Activated gamma-delta T cell treated with Interleukin-2 at 50 U/mL for 16 hours (primary cell): ENCODE measurements at regions not wholly inside any gene's neighbourhood (a gene's known extent, or its start where the extent isn't known, plus 50 kb on each side); places are given as distances from the start of the nearest gene placed in this dataset.
"Not testable (repeated sequence)": the region's sequence is repeated elsewhere in the genome, so short reads cannot be mapped to it uniquely, and the experiment has no call there.

ENCODE experiments used
- DNase-seq: peaks from one replicate; pipeline ENCODE4 v3.0.0-alpha.2; 2020

DNA sequence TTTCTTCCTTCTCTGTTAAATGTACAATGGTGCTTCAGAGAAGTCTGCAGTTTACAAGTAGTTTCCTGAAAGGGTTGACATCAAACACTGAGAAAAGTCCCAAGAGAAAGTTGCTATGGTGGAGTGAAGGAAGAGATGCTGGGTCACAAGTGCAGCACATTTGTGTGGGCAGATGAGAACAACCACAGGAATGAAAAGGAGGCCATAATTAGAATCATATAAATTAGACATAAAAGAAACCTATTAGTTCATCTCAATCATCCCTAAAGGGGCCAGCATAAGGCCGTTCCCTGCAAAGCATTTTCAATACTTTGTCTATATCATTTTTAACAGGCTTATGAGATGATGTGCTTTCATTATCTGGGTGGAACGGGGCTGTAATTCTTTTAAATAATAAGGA is 359.2 kb downstream of the IRS2 start:
- DNase-seq, result no peak

DNA sequence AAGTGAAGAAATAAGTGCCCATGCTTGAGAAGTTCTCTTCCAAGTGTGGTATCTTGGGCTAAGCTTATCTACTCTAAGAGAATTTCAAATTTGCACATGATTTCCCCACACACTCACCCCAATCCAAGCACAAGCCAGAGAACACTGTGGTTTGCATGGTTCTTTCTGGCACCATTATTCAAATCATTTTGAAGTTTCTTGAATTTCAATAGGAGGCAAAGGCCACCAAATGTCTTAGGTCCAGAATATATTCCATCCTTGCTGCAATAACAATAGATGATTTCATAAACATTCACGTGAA is 359.7 kb downstream of the IRS2 start:
- DNase-seq, result no peak

DNA sequence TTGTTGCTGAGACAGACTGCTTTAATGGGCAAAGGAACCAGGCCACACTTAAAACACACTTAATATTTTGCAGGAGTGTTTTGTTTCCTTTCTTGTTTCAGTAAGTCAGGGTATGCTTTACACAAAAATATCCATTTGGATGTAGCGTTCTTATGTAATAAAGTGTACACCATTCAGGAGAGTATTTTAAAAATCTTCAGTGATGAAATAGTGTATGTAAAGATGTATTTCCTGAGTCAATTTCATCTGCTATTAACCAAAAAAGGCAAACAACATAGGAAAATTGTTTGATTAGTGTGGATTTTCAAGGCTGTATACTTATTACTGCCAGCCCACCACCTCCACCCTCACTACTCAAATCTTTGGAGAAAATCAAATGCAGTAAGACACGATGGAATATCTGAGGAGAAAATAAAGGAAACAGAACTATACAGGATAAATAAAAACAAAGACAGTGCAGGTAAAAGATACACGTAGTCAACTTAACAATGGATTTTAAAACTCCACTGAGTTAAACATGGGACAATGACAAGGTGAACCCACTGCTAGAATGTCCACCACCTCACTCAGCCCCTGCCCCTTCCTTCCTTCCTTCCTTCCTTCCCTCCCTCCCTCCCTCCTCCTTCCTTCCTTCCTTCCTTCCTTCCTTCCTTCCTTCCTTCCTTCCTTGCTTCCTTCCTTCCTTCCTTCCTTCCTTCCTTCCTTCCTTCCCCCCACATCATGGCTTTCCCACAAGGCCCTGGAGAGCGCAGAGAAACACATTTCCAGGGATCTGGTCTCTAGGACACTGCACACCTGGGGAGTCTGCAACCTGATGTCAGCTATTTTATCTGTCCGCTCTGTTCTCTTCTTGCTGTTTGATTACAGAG is 360.3 kb downstream of the IRS2 start:
- no peak for DNase-seq

DNA sequence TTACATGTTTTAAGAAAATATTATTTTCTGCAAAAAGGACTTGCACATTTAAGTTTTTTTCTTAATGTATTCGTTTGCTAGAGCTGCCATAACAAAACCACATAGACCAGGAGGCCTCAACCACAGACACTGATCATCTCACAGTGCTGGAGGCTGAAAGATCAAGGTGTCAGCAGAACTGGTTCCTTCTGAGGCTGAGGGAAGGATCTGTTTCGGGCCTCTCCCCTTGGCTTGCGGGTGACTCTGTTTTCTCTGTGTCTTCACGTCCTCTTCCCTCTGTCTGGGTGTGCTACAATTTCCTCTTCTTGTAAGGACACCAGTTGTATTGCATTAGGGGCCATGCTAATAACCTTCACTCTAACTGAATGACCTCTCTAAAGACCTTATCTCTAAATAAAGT is 364.2 kb downstream of the IRS2 start:
- no peak for DNase-seq

DNA sequence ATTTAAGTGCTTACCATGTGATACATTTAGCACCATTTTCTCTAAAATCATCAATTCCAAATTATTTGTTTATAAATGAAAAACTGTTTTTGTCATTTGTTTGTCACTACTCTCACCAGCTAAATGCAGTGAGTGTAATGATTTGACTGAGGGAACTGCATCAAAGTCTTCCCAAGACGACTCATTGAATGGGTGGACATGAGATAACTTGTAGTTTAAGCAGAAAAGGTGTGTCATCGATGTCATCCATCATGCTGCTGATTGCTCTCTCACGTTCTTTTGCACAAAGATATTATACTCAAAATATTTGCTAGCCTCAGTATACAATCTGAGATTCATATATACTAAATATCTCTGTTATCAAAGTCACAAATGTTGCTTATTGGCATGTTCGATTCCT is 366.5 kb downstream of the IRS2 start:
- no peak for DNase-seq

DNA sequence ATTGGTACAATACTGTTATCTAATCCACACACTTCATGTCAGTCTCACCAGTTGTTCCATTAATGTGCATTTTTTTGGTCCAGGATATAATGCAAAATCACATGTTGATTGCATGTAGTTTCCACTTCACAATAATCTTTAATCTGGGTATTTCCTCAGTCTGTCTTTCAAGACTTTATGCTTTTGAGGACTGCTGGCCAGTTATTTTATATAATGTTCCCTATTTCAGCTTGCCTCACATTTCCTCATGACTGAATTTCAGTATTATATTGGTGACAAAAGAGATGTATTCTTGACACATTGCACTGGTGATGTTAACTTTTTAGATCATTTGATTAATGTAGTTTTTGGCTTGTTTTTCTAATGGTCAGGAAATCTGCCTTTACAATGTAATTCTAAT is 368.3 kb downstream of the IRS2 start:
- no peak for DNase-seq

DNA sequence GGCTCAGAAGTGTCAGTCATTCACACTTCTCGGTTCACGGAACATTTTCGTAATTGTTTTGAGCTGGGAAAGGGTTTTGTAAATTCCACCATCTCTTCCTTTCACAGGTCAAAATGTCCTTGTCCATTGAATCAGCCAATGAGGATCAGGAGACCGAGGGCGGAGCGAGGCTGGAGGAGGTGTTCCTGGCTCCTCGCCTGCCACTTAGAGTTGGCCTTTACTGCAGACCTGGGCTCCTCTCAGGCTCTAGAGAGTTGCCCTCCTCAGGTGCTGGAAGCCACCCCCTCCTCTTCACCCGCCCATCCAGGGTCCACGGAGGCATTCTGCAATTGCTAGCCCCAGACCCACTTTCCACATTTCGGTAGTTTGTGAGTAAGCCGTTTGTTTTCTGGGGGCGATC is 370.4 kb downstream of the IRS2 start:
- no peak for DNase-seq

DNA sequence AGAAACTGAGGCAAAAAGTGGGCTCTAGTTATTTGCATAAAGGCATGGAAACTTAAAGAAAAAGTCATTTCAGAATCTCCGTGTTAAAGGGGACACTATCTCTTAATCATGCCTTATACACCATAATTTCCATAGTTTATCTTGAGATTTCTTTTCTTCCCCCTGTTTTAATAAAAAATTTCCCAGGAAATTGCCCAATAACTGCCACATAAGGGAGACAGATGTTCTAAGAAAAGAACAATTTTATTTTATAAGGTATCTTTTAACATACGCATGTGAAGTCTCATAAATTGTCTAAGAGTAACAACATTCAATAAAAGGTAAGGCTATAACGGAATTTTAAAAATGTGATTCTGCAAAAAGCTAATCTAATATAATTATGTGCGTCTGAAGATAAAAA is 371.3 kb downstream of the IRS2 start:
- no peak for DNase-seq

DNA sequence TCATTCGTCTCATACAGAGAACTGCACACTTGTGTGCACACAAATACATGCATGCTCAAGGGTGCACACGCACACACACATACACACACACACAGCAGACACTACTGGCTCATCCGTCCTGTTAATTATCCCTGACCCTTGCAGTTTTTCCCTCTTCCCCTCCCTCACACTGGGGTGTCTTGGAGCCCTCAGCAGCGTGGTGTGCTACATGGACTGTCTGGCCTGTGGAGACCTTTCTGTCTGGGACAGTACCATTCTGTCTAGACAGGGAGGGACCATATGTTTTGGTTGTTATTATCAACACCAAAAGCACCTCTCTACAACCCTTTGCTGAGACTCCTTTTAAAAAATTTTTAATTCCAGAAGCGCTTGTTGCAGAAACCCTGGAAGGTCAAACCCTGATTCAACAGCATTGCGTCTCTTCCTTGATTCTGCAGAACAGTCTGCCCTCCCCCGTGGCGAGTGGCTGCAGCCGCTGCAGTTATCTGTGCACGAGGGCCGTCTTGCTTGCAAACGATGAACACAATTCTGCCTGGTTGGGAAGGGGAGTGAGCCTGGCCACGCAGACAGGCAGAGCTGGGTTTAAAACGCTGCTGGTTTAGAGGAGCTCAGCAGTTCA is 374.0 kb downstream of the IRS2 start:
- DNase-seq, result no peak

DNA sequence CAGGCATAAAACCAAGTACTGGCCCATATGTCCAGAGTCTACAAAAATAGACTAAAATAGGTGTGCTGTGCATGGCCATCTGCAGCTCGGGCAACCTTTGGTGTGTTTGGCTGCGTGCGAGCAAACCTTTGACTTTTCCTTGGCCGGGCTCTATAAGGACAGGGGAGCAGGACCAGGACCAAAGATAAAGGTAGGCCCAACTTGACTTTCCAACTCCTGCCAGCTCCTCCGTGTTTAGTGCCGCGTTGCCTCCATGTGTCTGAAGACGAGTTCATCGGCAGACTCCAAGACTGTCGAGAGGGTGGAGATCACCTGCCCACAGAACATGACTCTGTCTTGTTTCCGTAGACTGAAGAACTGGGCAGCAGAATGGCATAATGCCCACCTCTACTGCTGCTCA is 375.5 kb downstream of the IRS2 start:
- DNase-seq, result no peak

DNA sequence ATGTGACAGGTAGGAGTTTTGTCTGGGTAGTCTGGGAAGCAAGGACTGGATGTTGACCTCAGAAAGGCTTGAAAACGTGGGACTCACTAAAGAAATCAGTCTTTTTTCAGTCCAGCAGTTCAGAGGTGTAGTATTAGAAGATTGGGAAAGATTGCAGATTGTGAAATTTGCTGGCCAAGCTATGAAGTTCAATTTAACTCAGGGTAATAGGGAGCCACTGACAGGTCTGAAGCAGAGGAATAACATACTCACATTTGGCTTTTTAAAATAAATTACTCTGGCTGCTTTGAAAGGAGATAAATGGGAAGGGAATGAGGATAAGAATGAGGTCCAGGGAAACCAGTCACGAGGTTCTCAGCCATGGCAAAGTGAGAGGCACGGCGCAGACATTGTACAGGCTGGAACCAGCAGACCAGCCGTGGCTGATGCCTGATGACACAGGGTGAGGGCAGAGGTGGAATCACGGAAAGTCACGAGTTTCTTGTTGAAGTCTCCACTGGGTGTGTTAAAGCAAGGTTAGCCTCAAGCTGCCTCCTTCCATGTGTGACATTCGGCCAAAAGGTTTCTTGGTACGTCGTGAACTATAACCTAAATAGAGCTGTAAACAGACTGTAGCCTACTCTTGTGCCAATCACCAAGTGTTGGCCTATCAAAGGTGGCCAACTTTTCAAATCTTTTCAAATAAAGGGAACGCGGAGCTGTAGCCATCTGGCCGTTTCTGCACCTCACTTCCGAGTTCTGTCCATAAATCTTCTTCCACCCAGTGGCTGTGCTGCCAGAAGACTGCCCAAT is 377.6 kb downstream of the IRS2 start:
- DNase-seq, result no peak

DNA sequence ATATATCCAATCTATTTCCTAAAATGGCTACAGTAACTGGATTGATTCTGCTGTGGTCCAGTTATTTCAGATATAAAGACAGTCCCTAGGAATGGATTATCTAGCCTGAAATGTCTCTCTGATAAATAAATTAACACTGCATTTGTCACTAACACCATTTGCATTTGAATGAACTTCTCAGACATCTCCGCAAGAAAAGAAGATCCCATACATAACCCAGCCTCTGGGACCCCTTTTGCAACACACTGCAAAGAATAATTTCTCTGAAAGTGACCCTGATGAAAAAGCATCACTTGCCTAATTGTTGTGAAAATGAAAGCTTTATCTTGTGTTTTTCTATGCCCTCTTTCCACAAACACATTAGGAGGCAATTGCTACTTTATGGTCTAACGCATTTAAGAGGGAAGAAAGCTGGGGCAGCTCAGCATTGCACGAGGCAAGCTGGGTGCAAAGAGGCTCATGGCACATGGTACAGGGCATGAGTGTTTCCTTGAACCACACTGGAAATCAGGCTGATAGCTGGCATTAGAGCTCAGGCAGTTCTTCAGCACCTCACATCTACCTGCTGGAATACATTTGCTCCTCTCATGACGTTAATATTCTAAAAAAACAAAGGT is 379.9 kb downstream of the IRS2 start:
- DNase-seq, result no peak

DNA sequence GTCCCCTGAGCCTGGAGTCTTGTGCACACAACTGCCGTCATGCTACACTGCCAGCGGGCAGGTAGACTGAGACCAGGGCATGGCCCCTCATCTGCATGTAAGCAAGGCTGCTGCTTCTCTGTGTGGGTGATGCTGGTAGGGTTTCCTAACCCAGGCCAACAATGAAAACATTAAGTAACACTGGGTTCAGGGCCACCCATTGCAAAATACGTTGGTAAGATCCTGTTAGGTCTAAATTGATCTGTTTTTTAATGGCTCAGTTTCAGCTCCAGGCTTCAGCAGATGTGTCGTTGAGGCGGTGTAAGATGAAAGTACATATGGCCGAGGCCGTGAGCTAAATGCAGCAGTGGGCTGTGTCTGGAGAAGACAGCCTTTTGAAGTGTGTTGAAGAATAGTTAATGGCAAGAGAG is 383.4 kb downstream of the IRS2 start:
- no peak for DNase-seq

DNA sequence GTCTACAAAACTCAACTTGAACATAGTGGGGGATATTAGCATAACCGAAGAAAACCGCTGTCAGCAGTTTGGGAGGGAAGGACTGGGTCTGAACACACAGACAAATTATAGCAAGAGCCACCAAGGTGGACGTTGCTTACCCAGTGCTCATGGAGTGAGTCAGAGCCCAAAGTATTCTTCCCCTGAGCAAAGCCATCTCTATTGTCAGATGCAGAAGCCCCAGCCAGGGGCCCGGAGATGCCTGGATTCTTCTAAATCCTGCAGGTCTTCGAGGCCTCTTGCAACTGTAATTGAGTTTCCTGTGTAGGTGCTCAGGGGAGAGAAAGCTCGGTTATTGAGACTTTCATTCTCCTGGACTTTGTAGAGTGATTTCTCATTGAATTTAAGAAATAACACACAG is 384.5 kb downstream of the IRS2 start:
- DNase-seq, result no peak

DNA sequence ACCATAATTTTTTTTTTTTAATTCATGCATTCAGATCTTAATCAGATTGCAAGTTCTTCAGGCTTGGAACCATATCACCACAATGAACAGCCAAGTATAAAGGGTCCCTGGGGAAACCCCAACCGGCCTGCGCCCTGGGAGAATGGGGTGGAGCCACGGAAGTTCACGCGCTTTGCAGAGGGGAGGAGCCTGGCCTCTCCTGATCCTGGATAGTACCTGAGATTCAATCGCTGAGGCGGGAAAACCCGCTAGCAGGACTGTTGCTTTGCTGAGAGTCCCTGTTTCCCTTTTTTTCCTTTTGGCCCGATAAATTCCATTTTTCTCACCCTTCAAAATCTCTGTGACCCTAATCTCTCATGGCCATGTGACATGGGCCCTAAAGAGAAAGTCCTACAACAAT is 385.1 kb downstream of the IRS2 start:
- no peak for DNase-seq

DNA sequence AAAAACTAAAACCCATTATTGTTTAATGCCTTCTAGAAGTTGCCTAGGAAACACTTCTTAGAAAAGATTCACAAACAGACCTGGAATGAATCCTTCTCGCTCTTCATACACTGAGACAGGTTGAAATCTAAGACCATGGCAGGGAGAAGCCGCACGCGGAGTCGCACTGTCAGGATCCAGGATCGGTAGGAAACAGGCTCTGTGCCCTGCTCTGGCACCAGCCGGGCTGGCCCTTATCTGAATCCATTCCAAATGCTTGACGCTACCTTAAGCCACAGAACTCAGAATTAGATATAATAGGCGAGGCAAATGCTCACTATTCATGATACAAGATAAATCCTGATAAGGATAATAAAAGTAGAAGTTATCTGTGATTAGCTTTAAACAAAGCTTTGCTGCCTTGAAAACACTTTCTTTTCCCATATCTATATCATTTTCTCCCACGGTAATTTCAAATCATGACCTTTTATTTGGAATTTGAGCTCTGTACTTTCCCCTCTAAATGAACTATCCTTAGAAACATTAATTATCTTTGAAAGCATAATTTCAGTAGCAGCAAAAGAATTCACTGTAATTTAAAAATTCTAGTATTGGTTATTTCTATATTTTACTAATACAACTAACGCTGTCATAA is 385.6 kb downstream of the IRS2 start:
- no peak for DNase-seq

DNA sequence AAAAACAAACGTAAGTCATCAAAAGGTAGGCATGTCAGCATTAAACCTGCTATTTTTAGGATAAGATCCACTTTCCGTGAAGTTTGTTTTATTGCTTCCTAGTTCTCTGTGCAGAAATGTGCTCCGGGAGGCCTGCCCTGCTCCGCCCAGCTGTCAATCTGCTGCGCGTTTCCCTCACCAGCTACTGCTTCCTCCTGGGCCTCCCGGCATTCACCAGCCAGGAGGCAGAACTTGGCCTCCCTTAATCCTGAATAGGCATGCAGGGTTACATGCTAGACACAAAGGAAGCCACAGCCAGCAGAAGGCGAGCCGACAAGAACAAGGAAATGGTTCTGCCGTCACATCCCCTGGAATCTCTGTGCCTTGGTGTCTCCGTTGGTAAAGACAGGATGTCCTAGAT is 386.2 kb downstream of the IRS2 start:
- DNase-seq, result no peak

DNA sequence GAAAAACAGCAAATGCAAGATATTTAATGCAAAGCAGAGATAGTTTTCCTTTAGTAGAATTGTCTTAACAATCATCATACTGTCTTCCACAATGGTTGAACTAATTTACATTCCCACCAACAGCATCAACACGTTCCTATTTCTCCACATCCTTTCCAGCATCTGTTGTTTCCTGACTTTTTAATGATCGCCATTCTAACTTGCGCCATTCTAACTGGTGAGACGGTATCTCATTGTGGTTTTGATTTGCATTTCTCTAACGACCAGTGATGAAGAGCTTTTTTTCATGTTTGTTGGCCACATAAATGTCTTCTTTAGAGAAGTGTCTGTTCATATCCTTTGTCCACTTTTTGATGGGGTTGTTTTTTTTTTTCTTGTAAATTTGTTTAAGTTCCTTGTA is 388.3 kb downstream of the IRS2 start:
- not testable (repeated sequence) for DNase-seq

DNA sequence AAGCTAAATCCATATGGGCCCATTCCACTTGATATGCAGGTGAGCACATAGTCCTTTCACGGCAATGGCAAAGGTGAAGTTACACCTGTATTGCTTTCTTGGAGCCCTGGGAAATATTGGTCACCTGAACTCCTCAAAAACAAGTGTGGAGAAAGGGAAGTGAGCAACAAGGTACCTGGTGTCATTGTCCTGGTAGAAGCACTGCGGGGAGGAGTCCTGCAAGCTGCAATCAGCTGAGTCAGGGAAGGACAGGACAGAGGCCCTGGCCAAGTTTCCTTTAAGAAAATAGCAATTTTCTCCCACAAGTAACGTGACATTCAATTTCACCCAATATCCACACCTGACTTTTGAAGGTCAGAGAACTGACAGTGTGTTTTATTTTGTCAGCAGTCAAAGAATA is 389.1 kb downstream of the IRS2 start:
- no peak for DNase-seq

DNA sequence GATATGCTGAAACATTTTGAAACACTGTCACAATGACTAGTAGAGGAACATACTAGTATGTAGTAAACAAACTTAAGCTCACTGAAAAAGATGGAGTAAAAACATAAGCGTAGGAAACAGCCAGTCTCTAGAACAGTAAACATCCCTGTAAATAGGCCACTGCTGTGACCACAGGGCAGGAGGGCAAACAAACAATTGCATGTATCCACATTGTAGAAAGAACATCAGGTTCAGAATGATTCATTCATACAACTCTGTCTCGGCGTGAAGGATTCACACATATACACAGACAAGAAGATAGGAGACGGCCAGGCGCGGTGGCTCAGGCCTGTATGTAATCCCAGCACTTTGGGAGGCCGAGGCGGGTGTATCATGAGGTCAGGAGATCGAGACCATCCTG is 390.1 kb downstream of the IRS2 start:
- DNase-seq, result no peak

DNA sequence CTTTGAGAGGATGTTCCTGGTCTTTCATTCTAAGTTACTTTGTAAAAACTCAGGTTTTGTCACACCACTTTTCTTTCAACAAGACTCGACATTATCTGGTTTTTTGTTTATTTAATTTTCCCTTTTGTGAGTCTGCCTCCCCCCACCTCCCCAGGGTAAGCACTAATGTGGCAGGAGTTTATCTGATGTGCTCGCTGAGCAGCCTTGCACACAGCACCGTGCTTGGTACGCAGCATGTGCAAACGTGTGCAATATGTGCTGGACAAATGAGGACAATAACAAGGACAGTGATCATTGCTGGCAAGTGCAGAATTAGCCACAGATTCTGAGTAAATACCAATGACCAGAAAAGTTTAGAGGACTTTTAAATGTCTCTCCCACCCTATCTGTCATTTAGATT is 391.4 kb downstream of the IRS2 start:
- DNase-seq, result no peak

DNA sequence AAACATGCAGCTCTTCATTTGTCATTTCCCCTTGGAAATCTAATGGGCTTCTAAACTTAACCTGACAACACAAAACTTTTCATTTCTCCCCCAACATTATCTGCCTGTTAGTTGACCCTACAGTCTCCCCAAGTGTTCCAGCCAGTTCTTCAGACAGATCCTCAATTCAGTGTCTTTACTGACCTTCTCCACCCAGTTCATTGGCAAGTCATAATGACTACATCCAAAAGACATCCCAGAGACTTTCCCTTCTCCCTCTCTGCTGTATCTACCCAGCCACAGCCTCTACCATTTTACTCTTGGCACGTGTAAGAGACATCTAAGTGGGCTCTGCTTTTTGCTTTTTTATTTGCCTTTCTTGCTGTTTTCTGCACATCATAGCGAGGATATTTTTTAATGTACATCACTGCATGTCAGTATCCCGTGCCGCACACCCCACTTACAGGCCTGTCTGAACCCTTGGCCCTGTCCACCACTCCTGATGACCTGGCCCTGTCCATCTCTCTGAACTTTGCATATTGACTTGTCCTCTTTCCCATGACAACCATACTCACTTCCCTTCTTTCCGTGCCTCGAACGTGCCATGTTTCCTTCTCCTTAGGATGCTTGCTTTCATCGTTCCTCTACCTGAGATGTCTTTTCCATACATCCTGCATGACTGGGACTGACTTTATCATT is 391.9 kb downstream of the IRS2 start:
- DNase-seq, result no peak

DNA sequence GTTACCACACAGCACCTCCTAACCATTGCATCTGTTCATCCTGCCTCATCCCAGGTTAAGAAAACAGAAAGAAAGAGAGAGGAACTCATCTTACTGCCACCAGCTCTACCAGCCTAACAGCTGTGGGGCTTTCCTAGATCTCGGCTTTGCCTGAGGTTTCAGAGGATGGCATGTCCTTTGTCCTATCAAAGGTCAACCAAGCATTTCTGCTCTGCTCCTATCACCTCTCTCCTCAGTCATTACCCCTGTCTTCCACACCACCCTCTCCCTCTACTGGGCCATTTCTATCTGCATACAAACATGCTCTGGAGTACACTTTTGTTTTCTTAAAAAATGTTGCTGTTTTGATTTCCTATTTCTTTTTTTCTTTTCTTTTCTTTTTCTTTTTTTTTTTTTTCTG is 393.3 kb downstream of the IRS2 start:
- no peak for DNase-seq
